ENCODE measurements at regions not wholly inside any gene's neighbourhood (a gene's known extent, or its start where the extent isn't known, plus 50 kb on each side); places are given as distances from the start of the nearest gene placed in this dataset.

- TF ChIP-seq CTCF (IDR thresholded peaks at IDR 0.05; ENCODE audit: insufficient read depth, low read length, poor library complexity, severe bottlenecking): no peak
- peak overlapping the region; percentile 35; the same call in 1 of the 2 replicates for H3K4me3 ChIP-seq (replicated peaks; ENCODE audit: low read depth, low read length)
- H3K36me3 ChIP-seq (ENCODE audit: control insufficient read depth, insufficient read depth, low read length): no peaks in the 10 kb centered on the region
- DNase-seq (ENCODE audit: extremely low read depth, insufficient read length): no peak
- H3K27me3 ChIP-seq (replicated peaks; ENCODE audit: control insufficient read depth, insufficient read depth, low read length): no peaks in the 10 kb centered on the region
Measured at GRCh38 chr21:34018910-34019309, 54.5 kb upstream of the MRPS6 start.

GRCh38 chr21:34018185-34018584 lies 55.2 kb upstream of the MRPS6 start:
- DNase-seq (ENCODE audit: extremely low read depth, insufficient read length): no peak
- Histone ChIP-seq H3K4me3 (replicated peaks; ENCODE audit: low read depth, low read length) (peak overlapping the region; percentile 35), H3K27me3 (replicated peaks; ENCODE audit: control insufficient read depth, insufficient read depth, low read length) (no peaks in the 10 kb centered on the region), H3K36me3 (ENCODE audit: control insufficient read depth, insufficient read depth, low read length) (no peaks in the 10 kb centered on the region)
- no peak for TF ChIP-seq CTCF (IDR thresholded peaks at IDR 0.05; ENCODE audit: insufficient read depth, low read length, poor library complexity, severe bottlenecking)

- DNase-seq (ENCODE audit: extremely low read depth, insufficient read length): no peak
- H3K27me3 ChIP-seq (replicated peaks; ENCODE audit: control insufficient read depth, insufficient read depth, low read length): no peaks in the 10 kb centered on the region
- no peak for TF ChIP-seq CTCF (IDR thresholded peaks at IDR 0.05; ENCODE audit: insufficient read depth, low read length, poor library complexity, severe bottlenecking)
- H3K4me3 ChIP-seq (replicated peaks; ENCODE audit: low read depth, low read length): no peak overlapping the region
- no peaks in the 10 kb centered on the region for H3K36me3 ChIP-seq (ENCODE audit: control insufficient read depth, insufficient read depth, low read length)
Measured at GRCh38 chr21:34017039-34017961, 56.1 kb upstream of the MRPS6 start.

GRCh38 chr21:34012640-34013039 lies 60.7 kb upstream of the MRPS6 start:
- no peaks in the 10 kb centered on the region for H3K27me3 ChIP-seq (replicated peaks; ENCODE audit: control insufficient read depth, insufficient read depth, low read length)
- TF ChIP-seq CTCF (IDR thresholded peaks at IDR 0.05; ENCODE audit: insufficient read depth, low read length, poor library complexity, severe bottlenecking): no peak
- H3K4me3 ChIP-seq (replicated peaks; ENCODE audit: low read depth, low read length): no peak overlapping the region
- no peaks in the 10 kb centered on the region for H3K36me3 ChIP-seq (ENCODE audit: control insufficient read depth, insufficient read depth, low read length)
- DNase-seq (ENCODE audit: extremely low read depth, insufficient read length): no peak

- no peaks in the 10 kb centered on the region for H3K36me3 ChIP-seq (ENCODE audit: control insufficient read depth, insufficient read depth, low read length)
- H3K27me3 ChIP-seq (replicated peaks; ENCODE audit: control insufficient read depth, insufficient read depth, low read length): no peaks in the 10 kb centered on the region
- H3K4me3 ChIP-seq (replicated peaks; ENCODE audit: low read depth, low read length): no peak overlapping the region
- DNase-seq (ENCODE audit: extremely low read depth, insufficient read length): no peak
- no peak for TF ChIP-seq CTCF (IDR thresholded peaks at IDR 0.05; ENCODE audit: insufficient read depth, low read length, poor library complexity, severe bottlenecking)
Measured at GRCh38 chr21:34011660-34012059, 61.7 kb upstream of the MRPS6 start.
